AG10803 (cell line): ENCODE measurements at regions not wholly inside any gene's neighbourhood (a gene's known extent, or its start where the extent isn't known, plus 50 kb on each side); places are given as distances from the start of the nearest gene placed in this dataset.

Experiments used
- DNase-seq: peaks from one replicate; pipeline ENCODE4 v3.0.0; 2010; ENCODE audit warnings: low read depth
- H3K4me3 ChIP-seq: 2 replicates; pipeline ENCODE4 v1.5.1; 2011; ENCODE audit warnings: mild to moderate bottlenecking, low read length, control low read depth
- CTCF ChIP-seq: conservative IDR thresholded peaks from 2 replicates; pipeline ENCODE4 v1.5.1; 2011; ENCODE audit warnings: mild to moderate bottlenecking, low read length, control low read depth, inconsistent platforms

DNA sequence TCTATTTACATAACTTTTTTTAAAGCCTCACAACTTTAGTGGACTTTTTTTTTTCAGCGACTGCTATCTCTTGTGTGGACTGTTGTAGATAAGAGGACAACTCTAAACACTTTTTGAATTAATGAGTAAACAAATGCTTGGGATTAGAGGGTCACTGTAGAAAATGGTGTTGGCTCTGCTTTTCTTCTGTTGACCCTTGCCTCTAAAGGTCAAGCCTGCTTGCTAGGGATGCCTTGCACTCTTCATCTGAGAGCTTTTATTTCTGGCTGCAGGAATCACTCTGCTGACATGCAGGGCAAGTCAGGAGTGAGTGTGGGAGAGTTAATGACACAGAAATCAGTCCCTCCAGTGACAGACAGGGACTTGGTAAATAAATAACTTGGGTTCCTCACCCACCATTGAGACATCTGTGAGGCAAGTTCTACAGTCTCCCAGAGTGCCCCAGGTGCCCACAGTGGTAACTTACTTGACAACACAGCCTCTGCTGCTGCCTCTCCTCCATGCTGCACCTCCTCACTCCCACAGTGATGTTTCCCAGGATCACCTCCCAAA is 390.1 kb downstream of the IL20RB start:
- no peak for DNase-seq
- no peak for TF ChIP-seq CTCF
- H3K4me3 ChIP-seq: no peak overlapping the region

GRCh38 chr3:137348936-137349335 is 391.2 kb downstream of the IL20RB start:
- H3K4me3 ChIP-seq: no peak overlapping the region
- TF ChIP-seq CTCF: no peak
- DNase-seq: no peak

- TF ChIP-seq CTCF: no peak
- H3K4me3 ChIP-seq: no peak overlapping the region
- no peak for DNase-seq
These were observed 392.0 kb downstream of the IL20RB start for GRCh38 chr3:137349557-137350348.

DNA sequence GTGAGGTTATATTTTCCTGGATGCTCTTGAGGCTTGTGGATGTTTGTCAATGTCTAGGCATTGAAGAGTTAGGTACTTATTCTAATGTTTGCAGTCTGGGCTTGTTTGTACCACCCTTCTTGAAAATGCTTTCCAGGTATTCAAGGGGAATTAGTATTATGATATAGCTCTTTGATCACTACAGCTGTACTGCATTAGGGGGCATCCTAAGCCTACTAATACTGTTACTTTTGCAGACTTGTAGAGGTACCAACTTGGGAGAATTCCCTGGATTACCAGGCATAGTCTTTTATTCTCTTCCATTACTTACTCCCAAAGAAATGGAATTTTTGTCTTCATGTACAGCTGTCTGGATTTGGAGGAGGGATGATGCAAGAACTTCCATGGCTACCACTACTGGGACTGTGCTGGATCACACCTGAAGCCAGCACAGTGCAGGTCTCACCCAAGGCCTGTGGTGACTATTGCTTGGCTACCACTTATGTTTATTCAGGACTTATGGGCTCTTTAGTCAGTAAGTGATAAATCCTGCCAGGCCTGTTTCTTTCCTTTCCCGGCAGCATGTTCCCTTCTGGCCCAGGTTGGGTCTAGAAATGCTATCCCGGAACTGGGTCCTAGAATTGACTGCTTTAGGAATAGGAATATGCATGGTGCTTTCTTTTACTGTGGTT is 402.9 kb downstream of the IL20RB start:
- H3K4me3 ChIP-seq: no peak overlapping the region
- no peak for TF ChIP-seq CTCF
- DNase-seq: no peak

DNA sequence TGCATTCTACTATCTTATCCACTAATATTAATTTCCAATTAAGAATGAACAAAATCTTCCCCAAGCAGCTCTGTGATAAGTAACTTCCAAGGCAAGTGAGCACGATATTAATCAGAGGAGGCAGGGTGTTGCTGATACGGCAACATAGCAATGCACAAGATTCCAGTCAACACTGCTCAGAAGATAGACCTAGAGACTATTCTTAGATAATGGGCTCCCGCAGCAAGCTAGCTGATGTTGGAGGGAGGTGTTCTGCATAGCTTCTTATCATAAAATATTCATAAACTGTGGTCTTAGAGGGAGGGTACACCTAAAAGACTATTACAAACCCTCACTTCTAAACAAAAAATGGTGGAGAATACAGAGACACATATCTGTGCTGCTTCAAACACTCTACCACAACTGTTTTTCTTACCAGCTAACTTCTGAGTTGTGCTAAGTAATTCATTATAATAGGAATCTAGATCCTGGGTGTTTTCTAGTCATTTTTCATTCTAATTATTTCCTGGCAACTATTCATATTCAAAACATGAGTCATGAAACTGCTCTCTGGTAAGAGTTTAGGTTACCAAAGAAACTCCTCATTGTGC is 382.0 kb upstream of the SOX14 start:
- DNase-seq: no peak
- TF ChIP-seq CTCF: no peak
- no peak overlapping the region for H3K4me3 ChIP-seq

DNA sequence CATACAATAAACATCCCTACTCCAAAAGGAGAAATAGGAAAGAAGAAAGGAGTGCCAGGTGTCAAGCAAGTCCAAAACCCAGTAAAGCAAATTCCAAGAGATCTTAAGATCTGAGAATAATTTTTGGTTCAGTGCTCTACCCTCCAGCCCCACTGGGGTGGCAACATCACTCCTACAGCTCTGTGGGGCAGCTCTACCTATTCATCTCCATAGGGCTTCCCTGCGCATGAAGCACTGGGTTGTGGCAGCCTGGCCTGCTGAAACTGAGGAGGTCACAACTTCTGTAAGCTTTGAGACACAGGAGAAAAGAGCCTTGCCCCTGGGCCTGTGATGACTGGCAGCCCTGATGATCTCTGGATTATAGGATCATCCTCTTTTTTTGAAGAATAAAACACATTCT is 378.2 kb upstream of the SOX14 start:
- DNase-seq: no peak
- TF ChIP-seq CTCF: no peak

More for the DNA sequence above, 378.2 kb upstream of the SOX14 start:
- H3K4me3 ChIP-seq: no peak overlapping the region
